WTC11 (cell line): ENCODE measurements at regions not wholly inside any gene's neighbourhood (a gene's known extent, or its start where the extent isn't known, plus 50 kb on each side); places are given as distances from the start of the nearest gene placed in this dataset.

Experiments
- AFF4 ChIP-seq: sonication (generic); formaldehyde crosslinking; IDR thresholded peaks from 2 replicates; pipeline ENCODE4 v1.8.1; 2023; ENCODE audit warnings: mild to moderate bottlenecking, missing genetic modification reagents, borderline replicate concordance
- CREB1 ChIP-seq: sonication (generic); formaldehyde crosslinking; IDR thresholded peaks from 2 replicates; pipeline ENCODE4 v1.8.0; 2023; ENCODE audit warnings: mild to moderate bottlenecking, missing genetic modification reagents
- ESRRA ChIP-seq: sonication (generic); formaldehyde crosslinking; IDR thresholded peaks from 2 replicates; pipeline ENCODE4 v1.8.1; 2022; ENCODE audit warnings: mild to moderate bottlenecking, missing genetic modification reagents, borderline replicate concordance
- FOXJ3 ChIP-seq: sonication (generic); formaldehyde crosslinking; IDR thresholded peaks from 2 replicates; pipeline ENCODE4 v1.9.0; 2021; ENCODE audit warnings: missing genetic modification reagents, mild to moderate bottlenecking, borderline replicate concordance
- JAZF1 ChIP-seq: fragments of 250-450 bp; sonication (Bioruptor Pico); IDR thresholded peaks from 2 replicates; pipeline ENCODE4 v1.9.0; 2021; ENCODE audit warnings: moderate library complexity, mild to moderate bottlenecking, inconsistent platforms
- NFATC4 ChIP-seq: fragments of 250-450 bp; sonication (Bioruptor Pico); IDR thresholded peaks from 2 replicates; pipeline ENCODE4 v1.9.0; 2021; ENCODE audit warnings: mild to moderate bottlenecking
- RORB ChIP-seq: fragments of 250-450 bp; sonication (Bioruptor Pico); IDR thresholded peaks from 2 replicates; pipeline ENCODE4 v1.9.0; 2021; ENCODE audit warnings: mild to moderate bottlenecking
- USF2 ChIP-seq: sonication (generic); formaldehyde crosslinking; IDR thresholded peaks from 2 replicates; pipeline ENCODE4 v1.8.1; 2023; ENCODE audit warnings: mild to moderate bottlenecking, missing genetic modification reagents, moderate library complexity
- ZNF121 ChIP-seq: sonication (generic); formaldehyde crosslinking; IDR thresholded peaks from 2 replicates; pipeline ENCODE4 v1.8.0; 2023; ENCODE audit warnings: missing genetic modification reagents
- TF ChIP-seq, protein P1 (sequence below): fragments of 200-600 bp; IDR thresholded peaks from 2 replicates; pipeline ENCODE4 v1.8.0; 2022; ENCODE audit warnings: antibody characterized with exemption
- TF ChIP-seq, protein P2 (sequence below): sonication (generic); formaldehyde crosslinking; IDR thresholded peaks from 2 replicates; pipeline ENCODE4 v1.8.1; 2022; ENCODE audit warnings: low read depth, missing genetic modification reagents, borderline replicate concordance
- TF ChIP-seq, protein P3 (sequence below): sonication (generic); formaldehyde crosslinking; IDR thresholded peaks from 2 replicates; pipeline ENCODE4 v1.8.0; 2022; ENCODE audit warnings: mild to moderate bottlenecking, missing genetic modification reagents

DNA sequence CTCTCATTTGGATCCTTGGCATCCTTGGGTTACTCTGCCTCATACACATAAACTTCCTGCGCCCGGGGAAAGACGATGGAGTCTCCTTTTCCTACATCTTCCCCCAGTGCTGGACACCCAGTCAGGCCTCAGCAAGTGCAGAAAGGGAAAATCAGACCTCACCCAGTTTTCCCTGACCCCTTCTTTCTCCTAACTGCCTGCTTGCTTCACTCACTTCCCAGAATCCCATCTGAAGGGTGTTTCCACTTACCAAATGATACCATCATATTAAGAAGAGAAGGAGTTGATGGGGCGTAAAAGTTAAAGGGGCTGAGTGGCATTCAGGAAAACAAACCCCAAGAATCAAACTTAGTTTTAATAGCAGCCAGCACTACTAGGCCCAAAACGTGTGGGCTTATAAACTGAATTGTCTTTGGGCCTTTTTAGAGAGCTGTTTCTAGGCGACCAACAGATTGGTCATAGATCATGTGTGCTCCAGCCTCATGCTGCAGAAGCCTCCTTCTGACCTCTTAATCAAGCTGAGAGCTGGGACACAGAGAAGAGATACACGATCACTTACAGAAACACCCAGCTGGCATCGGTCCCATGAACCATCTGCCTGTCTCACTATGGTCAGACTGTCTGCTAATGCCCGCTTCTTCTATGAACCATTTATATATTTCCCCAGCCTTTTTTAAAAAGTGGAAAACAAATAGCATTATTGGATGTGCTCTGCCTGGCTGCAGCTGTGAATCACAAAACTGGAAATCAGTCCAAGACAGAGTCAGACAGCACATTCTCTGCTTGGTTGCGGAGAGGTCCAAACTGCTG lies 165.7 kb upstream of the SLC14A2 start:
- TF ChIP-seq, protein P1, sequence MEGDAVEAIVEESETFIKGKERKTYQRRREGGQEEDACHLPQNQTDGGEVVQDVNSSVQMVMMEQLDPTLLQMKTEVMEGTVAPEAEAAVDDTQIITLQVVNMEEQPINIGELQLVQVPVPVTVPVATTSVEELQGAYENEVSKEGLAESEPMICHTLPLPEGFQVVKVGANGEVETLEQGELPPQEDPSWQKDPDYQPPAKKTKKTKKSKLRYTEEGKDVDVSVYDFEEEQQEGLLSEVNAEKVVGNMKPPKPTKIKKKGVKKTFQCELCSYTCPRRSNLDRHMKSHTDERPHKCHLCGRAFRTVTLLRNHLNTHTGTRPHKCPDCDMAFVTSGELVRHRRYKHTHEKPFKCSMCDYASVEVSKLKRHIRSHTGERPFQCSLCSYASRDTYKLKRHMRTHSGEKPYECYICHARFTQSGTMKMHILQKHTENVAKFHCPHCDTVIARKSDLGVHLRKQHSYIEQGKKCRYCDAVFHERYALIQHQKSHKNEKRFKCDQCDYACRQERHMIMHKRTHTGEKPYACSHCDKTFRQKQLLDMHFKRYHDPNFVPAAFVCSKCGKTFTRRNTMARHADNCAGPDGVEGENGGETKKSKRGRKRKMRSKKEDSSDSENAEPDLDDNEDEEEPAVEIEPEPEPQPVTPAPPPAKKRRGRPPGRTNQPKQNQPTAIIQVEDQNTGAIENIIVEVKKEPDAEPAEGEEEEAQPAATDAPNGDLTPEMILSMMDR: no peak
- TF ChIP-seq NFATC4 (CRISPR knock-in tag) (no peak), ESRRA (no peak), JAZF1 (CRISPR knock-in tag) (no peak), AFF4 (CRISPR knock-in tag) (no peak), CREB1 (no peak), FOXJ3 (CRISPR knock-in tag) (no peak), ZNF121 (CRISPR knock-in tag) (no peak), RORB (CRISPR knock-in tag) (no peak), USF2 (CRISPR knock-in tag) (no peak)
- TF ChIP-seq, protein P2, sequence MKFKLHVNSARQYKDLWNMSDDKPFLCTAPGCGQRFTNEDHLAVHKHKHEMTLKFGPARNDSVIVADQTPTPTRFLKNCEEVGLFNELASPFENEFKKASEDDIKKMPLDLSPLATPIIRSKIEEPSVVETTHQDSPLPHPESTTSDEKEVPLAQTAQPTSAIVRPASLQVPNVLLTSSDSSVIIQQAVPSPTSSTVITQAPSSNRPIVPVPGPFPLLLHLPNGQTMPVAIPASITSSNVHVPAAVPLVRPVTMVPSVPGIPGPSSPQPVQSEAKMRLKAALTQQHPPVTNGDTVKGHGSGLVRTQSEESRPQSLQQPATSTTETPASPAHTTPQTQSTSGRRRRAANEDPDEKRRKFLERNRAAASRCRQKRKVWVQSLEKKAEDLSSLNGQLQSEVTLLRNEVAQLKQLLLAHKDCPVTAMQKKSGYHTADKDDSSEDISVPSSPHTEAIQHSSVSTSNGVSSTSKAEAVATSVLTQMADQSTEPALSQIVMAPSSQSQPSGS: no peak
- TF ChIP-seq, protein P3, sequence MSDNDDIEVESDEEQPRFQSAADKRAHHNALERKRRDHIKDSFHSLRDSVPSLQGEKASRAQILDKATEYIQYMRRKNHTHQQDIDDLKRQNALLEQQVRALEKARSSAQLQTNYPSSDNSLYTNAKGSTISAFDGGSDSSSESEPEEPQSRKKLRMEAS (CRISPR knock-in tag): no peak
